ENCODE measurements at regions not wholly inside any gene's neighbourhood (a gene's known extent, or its start where the extent isn't known, plus 50 kb on each side); places are given as distances from the start of the nearest gene placed in this dataset.
"Not testable (repeated sequence)": the region's sequence is repeated elsewhere in the genome, so short reads cannot be mapped to it uniquely, and the experiment has no call there.

DNA sequence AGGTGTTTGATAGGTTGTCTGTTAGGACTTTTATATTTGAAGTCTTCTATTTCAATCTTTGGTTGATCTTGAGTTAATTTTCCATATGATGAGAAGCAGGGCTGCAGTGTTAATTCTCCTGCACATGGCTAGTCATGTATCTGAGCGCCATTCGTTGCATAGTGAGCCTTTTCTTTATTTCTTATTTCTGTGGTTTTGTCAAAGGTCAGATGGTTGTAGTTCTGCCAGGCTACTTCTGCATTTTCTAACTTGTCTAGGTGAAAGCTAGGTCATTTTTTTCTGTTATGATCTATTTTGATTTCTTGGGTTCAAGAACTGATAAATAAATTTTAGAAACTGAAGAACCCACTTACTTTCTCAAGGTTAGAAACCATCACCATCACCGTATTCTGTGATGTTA lies 56.7 kb downstream of the CCDC74A start:
- DNase-seq = no peak

DNA sequence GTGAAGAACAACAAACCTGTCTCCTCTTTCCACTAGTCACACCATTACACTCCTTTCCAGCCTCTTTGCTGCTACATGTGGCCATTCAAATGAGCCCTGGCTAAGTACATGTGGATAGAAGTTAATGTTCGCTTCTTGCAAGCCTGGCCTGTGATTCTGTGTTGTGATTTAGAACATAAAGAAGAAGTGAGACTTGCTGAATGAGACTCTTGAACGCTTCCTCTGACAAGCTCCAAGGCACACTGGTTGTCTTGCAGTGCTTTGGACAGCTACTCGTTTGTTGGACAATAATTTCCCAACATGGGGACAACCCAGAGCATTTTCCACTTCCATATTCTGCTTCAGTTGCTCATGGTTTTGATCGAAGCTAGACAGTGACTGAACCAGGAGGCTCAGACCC lies 57.3 kb downstream of the CCDC74A start:
- DNase-seq = no peak

DNA sequence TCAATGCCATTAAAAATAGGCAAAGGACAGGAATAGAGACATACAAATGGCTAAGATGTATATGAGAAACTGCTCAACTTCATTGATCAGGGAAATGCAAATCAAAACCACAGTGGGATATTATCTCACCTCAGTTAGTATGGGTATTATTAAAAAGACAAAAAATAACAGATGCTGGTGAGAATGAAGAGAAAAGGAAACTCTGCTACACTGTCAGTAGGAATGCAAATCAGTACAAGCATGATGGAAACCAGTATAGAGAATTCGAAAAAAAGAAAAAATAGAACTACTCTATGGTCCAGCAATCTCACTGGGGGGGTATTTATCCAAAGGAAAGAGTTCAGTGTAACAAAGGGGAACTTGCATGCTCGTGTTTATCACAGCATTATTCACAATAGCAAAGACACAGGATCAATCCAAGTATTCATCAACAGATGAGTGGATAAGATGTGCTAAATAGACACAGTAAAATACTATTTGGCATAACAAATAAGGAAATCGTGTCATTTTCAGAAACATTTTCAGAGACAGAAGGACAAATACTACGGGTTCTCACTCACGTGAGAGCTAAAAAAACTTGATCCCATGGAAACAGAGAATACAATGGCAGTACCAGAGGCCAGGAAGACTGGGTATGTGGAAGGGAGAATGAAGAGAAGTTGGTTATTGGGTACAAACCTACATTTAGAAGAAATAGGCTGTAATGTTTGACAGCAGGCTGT lies 60.6 kb downstream of the CCDC74A start:
- no peak for DNase-seq

DNA sequence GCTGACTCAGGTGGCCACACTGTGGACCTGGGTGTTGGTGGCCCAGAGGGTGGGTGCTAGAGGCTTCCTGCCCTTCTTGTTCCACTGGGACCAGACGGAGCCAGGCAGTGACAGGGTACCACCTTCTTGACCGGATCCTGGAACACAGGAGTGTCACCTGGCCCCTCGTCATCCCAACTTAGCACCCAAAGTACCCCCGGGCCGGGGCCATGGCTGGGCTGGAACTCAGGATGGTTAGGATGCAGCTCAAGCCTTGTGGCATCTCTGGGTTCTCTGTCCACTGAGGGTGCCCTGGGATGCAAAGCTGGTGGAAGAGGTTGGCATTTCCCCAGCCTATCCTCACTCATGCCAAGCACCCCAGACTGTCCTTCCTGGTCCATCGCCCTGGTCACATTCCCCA lies 61.4 kb downstream of the CCDC74A start:
- not testable (repeated sequence) for DNase-seq

GRCh38 chr2:131590366-131590765 lies 62.7 kb downstream of the CCDC74A start:
- no peak for DNase-seq

- no peak for DNase-seq
Measured at GRCh38 chr2:131590896-131591295, 63.2 kb downstream of the CCDC74A start.

DNA sequence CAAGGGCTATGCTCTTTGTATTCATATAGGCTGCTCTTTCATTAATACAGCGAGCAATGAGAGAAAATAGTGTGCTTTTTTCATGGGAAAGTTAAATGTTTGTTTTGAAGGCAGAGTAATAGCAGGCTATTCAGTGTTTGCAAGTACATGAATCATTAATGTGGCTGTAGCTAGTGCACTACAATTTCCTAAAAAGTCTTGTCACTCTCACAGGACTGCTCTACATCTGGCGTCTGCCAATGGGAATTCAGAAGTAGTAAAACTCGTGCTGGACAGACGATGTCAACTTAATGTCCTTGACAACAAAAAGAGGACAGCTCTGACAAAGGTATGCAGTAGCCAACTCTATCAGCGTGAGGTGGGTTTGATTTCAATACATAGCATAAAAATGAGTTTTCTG lies 68.9 kb downstream of the CCDC74A start:
- DNase-seq = not testable (repeated sequence)

DNA sequence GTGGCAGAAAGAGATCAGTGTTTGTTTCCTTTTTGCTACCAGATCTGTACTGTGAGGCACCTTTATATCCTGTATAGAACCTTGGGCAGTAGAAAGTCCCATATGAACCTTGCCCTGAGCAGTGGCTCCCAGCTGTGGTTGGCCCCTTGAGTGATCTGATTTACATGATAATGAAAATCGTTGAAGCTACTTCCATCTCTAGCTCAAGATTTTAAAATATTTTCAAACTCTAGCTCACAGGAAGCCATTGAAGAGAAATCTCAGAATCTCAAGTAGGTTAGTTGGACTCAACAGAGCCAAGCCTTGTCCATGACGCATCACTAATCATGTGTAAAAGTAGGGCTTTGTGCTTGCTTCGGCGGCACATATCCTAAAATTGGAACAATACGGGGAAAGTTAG lies 74.8 kb downstream of the CCDC74A start:
- DNase-seq = not testable (repeated sequence)

GRCh38 chr2:131604652-131605051 lies 77.0 kb downstream of the CCDC74A start:
- not testable (repeated sequence) for DNase-seq

- not testable (repeated sequence) for DNase-seq
Measured at GRCh38 chr2:131606366-131606765, 78.7 kb downstream of the CCDC74A start.

GRCh38 chr2:131607056-131607455 lies 79.4 kb downstream of the CCDC74A start:
- not testable (repeated sequence) for DNase-seq

- not testable (repeated sequence) for DNase-seq
Measured at GRCh38 chr2:131614539-131614938, 86.9 kb downstream of the CCDC74A start.

DNA sequence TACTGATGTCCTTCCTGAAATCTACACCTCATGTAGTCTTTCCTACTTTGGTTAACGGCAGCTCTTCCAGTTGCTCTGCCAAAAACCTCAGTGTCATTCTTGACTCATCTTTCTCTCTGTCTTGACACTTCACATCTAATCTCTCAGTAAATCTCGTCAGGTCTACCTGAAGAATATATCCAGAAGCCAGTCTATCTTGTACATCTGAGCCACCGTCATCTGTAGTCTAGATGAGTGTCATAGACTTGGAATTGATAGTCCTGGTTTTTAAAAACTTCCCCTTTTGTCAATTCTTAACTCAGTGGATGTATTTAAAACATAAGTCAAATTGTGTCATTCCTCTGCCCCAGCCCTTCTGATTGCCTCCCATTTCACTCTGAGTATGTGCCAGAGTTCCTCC lies 90.6 kb downstream of the CCDC74A start:
- DNase-seq = not testable (repeated sequence)

DNA sequence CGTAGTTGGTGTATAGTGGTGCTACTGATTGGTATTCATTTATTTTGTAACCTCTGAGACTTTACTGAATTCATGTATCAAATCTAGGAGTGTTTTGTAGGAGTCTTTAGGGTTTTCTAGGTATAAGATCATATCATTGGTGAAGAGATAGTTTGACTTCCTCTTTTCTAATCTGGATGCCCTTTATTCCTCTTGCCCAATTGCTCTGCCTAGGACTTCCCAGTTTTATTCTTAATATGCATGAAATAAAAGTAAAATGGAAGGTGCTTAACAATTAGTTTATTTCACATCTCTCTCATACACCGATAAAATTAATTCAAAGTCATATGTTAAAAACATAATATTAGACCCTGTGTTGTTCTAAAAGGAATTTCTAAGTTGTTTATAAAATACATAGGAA lies 95.2 kb downstream of the CCDC74A start:
- DNase-seq = not testable (repeated sequence)

DNA sequence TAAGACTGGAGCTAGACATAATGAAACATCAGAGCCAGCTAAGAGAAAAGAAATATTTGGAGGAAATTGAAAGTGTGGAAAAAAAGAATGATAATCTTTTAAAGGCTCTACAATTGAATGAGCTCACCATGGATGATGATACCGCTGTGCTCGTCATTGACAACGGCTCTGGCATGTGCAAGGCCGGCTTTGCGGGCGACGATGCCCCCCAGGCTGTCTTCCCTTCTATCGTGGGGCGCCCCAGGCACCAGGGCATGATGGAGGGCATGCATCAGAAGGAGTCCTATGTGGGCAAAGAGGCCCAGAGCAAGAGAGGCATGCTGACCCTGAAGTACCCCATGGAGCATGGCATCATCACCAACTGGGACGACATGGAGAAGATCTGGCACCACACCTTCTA lies 98.3 kb downstream of the CCDC74A start:
- not testable (repeated sequence) for DNase-seq

- DNase-seq = not testable (repeated sequence)
Measured at GRCh38 chr2:131626565-131626964, 98.9 kb downstream of the CCDC74A start.

GRCh38 chr2:131627777-131628176 lies 100.1 kb downstream of the CCDC74A start:
- DNase-seq = not testable (repeated sequence)

GRCh38 chr2:131631648-131632047 lies 104.0 kb downstream of the CCDC74A start:
- DNase-seq = not testable (repeated sequence)

DNA sequence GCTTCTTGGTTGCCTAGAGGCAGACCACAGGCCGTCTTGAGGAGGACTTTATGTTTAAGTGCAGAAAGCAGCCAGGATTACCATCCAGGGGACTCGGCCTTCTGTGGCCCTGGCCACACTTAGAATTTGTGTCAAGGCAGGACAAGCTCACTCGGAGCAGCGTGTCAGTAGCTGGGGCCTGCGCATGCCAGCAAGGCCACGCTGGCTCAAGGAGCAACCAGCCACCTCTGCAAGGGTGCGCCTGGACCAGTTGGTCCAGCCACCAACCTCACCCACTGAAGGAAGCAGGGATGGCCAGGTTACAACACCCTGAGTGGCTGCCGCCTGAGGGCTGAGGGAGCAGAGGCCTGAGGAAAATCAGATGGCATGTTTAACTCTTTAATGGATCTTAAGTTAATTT lies 105.7 kb downstream of the CCDC74A start:
- DNase-seq = not testable (repeated sequence)

DNA sequence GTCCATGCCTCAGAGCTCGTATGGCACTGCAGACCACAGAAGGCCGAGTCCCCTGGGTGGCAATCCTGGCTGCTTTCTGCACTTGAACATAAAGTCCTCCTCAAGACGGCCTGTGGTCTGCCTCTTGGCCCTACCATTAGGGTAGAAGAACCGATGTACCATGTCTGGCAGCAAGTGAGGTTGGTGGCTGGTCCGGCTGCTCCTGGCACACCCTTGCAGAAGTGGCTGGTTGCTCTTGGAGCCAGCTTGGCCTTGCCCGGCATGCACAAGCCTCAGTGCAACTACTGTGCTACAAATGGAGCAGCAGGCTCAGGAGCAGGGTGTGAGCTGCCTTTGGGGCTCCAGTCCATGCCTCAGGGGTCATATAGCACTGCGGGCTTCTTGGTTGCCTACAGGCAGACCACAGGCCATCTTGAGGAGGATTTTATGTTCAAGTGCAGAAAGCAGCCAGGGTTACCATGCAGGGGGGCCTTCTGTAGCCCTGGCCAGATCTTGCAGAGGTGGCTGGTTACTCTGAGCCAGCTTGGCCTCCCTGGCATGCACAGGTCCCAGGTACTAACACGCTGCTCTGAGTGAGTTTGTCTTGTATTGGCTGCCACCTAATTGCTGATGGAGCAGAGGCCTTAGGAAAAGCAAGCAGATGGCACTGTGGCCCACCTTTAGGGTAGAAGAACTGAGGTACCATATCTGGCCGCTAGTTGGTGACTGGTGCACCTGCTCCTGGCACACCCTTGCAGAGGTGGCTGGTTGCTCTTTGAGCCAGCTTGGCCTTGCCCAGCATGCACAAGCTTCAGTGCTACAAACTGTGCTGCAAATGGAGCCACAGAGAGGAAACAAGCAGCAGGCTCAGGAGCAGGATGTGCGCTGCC lies 106.4 kb downstream of the CCDC74A start:
- DNase-seq = not testable (repeated sequence)

GRCh38 chr2:131635611-131636010 lies 107.9 kb downstream of the CCDC74A start:
- DNase-seq = no peak

- not testable (repeated sequence) for DNase-seq
Measured at GRCh38 chr2:131636704-131637308, 109.1 kb downstream of the CCDC74A start.

DNA sequence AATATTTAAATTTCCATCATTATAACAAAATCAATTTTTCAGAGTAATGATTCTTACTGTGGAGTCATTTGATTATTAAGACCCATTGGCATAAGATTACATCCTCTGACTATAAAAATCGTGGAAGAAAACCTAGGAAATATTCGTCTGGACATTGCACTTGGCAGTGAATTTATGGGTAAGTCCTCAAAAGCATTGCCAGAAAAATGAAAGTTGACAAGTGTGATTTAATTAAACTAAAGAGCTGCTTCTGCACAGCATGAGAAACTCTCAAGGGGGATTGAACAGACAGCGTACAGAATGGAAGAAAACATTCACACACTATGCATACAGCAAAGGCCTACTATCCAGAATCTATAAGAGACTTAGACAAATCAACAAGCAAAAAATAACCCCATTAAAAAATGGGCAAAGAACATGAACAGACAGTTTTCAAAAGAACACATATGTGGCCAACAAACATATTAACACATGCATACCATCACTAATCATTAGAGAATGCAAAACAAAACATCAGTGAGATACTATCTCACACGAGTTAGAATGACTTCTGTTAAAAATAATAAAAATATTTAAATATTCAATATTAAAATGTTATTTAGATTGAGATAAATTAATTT lies 111.4 kb downstream of the CCDC74A start:
- DNase-seq = not testable (repeated sequence)
